HEK293T (cell line): ENCODE measurements at regions not wholly inside any gene's neighbourhood (a gene's known extent, or its start where the extent isn't known, plus 50 kb on each side); places are given as distances from the start of the nearest gene placed in this dataset.

Experiments
- ARNT ChIP-seq: fragments of 450-650 bp; IDR thresholded peaks from 2 replicates; pipeline ENCODE4 v1.6.1; 2017; ENCODE audit warnings: mild to moderate bottlenecking
- BHLHE40 ChIP-seq: fragments of 450-650 bp; IDR thresholded peaks from 2 replicates; pipeline ENCODE4 v1.6.1; 2016; ENCODE audit warnings: mild to moderate bottlenecking, moderate library complexity, borderline replicate concordance
- FOXK2 ChIP-seq: fragments of 450-650 bp; IDR thresholded peaks from 2 replicates; pipeline ENCODE4 v1.6.1; 2016; ENCODE audit warnings: mild to moderate bottlenecking
- FOXM1 ChIP-seq: fragments of 450-650 bp; IDR thresholded peaks from 2 replicates; pipeline ENCODE4 v1.6.1; 2017; ENCODE audit warnings: mild to moderate bottlenecking, borderline replicate concordance
- LEF1 ChIP-seq: fragments of 450-650 bp; IDR thresholded peaks from 2 replicates; pipeline ENCODE4 v1.6.1; 2017; ENCODE audit warnings: mild to moderate bottlenecking, borderline replicate concordance
- SP1 ChIP-seq: fragments of 450-650 bp; IDR thresholded peaks from 2 replicates; pipeline ENCODE4 v1.6.1; 2017

- no peak for TF ChIP-seq ARNT
- no peak for TF ChIP-seq FOXK2
- TF ChIP-seq BHLHE40, result no peak
- no peak for TF ChIP-seq SP1
- no peak for TF ChIP-seq LEF1
- no peak for TF ChIP-seq FOXM1
Observed at GRCh38 chr1:229985613-229986010, 81.4 kb upstream of the GALNT2 start.
